HG03439 (cell line): ENCODE measurements at regions not wholly inside any gene's neighbourhood (a gene's known extent, or its start where the extent isn't known, plus 50 kb on each side); places are given as distances from the start of the nearest gene placed in this dataset.
"Not testable (repeated sequence)": the region's sequence is repeated elsewhere in the genome, so short reads cannot be mapped to it uniquely, and the experiment has no call there.

Experiments used
- ATAC-seq: cut with Tn5 transposase; IDR thresholded peaks from one replicate; pipeline ENCODE4 v1.9.1; 2021; ENCODE audit warnings: mild to moderate bottlenecking, moderate library complexity; ENCODE audit not compliant: unreplicated experiment

DNA sequence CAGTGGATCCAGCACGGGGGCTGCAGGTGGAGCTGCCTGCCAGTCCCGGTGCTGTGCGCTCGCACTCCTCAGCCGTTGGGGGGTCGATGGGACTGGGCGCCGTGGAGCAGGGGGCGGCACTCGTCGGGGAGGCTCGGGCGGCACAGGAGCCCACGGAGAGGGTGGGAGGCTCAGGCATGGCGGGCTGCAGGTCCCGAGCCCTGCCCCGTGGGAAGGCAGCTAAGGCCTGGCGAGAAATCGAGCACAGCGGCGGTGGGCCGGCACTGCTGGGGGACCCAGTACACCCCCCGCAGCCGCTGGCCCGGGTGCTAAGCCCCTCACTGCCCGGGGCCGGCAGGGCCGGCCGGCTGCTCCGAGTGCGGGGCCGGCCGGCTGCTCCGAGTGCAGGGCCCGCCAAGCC lies 52.3 kb upstream of the MARK1 start:
- not testable (repeated sequence) for ATAC-seq

DNA sequence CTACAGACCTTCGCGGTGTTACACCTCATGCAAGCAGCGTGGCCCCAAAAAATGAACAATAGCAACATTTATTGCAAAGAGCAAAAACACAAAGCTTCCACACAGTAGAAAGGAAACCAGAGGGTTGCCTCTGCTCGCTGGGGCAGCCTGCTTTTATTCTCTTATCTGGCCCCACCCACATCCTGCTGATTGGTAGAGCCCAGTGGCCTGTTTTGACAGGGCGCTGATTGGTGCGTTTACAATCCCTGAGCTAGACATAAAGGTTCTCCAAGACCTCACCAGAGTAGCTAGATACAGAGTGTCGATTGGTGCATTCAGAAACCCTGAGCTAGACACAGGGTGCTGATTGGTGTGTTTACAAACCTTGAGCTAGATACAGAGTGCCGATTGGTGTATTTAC lies 52.8 kb upstream of the MARK1 start:
- not testable (repeated sequence) for ATAC-seq

DNA sequence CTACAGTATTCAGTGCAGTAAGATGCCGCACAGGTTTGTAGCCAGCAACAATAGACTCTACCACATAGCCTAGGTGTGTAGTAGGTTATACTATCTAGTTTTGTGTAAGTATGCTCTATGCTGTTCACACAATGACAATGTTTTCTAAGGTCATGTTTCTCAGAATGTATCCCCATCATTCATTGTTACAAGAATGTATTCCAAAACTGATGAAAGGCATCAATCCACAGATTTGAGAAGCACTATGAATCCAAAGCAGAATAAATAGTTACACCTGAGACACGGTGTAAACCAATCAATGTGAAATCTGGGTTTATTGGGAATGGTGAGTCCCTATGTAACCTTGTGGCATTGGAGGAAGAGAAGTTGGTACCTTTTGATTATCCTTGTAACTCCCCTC lies 54.5 kb upstream of the MARK1 start:
- ATAC-seq: no peak

DNA sequence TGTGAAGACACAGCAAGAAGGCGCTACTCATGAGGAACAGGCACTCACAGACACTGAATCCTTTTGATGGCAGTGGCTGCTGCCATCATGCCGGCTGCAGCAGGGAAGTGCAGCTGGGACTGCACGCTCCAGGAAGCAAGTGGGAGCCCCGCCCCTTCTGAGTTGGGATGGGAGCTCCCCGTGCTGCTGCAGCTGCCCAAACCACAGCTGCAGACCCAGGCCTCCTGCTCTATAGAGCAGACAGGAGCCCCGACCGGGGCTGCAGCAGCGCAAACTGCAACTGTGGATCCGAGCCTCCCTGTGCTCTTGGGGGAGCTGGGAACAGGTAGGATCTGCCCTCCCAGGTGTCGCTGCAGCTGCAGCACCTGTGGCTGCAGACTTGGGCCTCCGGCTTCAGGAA lies 65.2 kb upstream of the MARK1 start:
- ATAC-seq: no peak

DNA sequence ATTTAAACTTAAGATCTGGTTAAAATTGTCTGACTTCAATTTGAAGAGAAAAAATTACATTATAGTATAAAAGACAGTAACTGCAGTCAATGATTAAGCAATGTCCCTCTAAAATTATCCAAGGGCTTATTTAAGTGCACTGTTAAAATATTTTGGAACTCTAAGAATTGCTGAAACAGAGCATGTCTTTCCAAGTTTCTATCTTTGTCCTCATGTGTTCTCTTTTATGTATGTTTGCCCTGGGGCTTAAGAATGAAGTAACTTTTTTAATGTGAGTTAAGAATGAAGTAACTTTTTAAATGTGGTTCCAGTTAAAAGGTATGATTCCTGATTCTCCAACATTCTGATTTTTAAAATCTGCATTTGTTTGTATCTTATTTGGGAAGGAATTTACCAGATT lies 69.0 kb upstream of the MARK1 start:
- ATAC-seq: no peak

DNA sequence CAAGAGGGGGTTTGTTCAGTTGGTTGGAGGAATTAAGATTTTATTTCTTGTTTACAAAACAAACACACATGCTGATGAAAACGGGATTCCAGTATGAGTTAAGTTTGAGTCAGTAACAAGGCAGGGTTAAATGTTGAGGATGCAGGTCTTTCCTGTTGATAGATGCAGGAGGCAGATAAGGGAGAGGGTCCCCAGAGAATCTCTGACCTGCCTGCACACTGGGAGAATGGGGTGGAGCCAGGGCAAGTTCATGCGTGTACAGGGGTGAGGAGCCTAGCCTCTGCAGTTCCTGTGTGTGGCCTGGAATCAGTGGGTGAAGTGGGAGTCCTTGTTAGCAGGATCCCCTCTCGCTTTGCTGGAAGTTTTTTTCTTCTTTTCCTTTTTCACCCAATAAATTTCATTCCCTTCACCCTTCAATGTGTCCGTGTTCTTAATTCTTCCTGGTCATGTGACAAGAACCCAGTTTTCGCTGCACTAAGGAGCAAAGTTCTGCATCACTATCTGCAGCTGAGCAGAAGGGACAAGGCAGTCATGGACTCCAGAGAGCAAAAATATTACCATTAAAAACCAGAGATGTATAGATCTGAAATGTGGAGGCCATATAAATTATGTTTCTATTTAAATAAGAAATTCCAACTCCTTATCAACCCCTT lies 69.9 kb upstream of the MARK1 start:
- no peak for ATAC-seq

DNA sequence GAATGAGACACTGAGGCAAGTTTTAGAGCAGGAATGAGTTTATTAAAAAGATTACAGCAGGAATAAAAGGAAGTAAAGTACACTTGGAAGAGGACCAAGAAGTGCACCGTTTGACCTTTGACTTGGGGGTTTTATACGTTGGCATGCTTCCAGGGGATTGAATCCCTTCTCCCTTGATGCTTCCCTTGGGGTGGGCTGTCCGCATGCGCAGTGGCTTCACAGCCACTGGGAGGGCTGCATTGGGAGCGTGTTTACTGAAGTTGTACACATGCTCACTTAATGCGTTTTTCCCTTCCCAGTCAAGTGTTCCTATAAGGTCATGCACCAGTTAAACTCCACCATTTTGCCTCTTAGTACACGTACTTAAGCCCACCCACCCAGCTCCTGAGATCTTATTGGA lies 72.4 kb upstream of the MARK1 start:
- ATAC-seq: no peak

DNA sequence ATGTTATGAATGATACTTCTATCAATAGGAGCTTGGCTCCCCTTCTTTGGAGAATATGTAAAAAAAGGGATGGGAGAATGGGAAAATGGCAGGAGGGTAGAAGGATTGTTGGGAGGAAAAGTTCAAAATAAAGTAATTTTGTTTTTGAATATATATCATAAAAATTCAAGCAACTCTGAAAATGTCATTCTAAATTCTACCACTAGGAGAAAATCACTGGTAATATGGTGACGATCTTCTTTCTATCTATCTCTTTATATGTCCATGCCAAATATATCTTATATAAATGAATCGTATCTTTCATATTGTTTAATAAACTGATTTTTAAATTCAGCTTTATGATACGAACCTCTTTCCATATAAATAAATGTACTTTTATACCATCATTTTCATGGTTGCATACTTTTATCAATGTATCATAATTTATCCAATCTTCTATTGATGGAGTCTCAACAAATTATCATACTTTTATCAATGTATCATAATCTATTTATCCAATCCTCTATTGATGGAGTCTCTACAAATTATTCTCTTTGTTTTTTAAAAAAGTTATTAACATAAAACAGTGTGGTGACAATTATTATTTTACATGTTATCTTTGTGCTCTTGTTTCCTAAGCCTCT lies 73.7 kb upstream of the MARK1 start:
- no peak for ATAC-seq

DNA sequence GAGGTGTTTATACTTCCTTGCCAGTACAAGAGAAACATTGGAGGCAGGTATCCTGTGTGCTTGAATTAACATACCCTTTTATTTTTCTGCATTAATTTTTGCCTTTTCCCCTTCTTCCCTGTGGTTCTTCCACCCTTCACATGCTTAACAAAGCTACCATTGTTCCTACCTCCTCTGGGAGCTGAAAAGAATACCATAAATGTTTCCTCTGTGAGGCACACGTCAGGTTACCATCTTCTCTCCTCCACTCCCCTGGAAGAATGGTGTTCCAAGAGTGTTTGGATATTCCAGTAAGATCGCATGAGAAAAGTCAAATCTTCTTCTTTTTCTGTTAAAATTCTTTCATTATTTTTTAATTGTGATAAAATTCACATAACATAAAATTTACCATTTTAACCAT lies 74.6 kb upstream of the MARK1 start:
- no peak for ATAC-seq

DNA sequence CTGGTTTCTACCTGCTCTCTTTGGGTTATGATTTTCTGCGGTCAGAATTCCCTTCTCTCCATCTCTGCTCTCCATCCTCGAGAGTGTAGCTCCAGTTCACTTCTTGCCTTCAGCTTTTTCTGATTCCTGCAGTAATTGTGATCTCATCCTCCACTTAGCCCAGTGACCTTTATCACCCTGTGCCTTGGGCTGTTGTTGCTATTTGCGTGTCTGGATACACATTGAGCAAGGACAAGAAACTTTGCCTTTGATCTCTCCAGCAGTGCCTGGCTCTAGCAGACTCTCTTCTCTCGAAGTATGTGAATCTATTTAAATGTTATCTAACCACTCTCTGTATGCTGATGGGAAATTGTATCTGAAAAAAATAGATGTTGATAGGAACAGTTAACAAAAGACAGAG lies 76.4 kb upstream of the MARK1 start:
- no peak for ATAC-seq

DNA sequence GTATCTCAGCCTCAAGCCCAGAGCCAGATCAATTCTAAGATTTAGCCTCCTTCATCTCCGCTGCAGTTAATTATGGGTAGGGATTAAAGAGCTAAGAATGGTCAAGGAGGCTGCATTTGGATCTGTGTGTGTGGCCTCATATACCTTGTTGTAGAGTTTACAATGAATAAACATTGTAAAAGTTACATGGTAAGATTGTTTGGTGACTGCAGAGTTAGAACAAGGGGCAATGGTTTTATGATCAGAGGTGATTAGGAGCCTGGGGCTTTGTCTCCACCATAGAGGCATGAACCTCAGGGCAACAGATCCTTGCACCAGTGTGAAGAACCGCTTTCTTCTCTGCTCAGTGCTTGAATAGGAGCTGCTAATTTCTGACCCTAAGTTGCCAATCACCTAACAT lies 77.0 kb upstream of the MARK1 start:
- ATAC-seq: no peak

DNA sequence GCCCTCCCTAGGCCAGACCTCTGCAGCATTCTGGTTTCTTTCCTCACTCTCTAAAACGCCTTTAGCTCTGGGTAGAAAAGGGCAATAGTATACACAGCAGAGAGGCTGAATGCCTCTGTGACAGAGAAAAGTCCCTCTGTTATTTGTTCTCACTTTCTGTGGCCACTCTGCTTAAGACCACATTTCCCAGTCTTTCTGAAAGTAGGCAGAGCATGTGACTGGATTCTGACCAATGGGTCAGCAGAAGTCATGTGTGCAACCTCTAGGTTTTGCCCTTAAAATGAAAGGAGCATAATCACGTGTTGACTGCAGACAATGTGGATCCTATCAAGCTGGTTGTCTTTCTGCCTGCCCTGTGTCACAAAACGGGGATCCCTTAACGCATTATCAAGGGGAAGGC lies 79.7 kb upstream of the MARK1 start:
- ATAC-seq: no peak

DNA sequence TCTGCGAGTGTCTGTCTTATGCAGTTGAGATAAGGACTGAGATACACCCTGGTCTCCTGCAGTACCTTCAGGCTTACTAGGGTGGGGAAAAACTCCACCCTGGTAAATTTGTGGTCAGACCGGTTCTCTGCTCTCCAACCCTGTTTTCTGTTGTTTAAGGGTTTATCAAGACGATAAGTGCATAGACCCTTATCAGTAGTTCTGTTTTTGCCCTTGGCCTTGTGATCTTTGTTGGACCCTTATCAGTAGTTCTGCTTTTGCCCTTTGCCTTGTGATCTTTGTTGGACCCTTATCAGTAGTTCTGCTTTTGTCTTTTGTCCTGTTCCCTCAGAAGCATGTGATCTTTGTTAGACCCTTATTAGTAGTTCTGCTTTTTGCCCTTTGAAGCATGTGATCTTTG lies 83.3 kb upstream of the MARK1 start:
- ATAC-seq: not testable (repeated sequence)

DNA sequence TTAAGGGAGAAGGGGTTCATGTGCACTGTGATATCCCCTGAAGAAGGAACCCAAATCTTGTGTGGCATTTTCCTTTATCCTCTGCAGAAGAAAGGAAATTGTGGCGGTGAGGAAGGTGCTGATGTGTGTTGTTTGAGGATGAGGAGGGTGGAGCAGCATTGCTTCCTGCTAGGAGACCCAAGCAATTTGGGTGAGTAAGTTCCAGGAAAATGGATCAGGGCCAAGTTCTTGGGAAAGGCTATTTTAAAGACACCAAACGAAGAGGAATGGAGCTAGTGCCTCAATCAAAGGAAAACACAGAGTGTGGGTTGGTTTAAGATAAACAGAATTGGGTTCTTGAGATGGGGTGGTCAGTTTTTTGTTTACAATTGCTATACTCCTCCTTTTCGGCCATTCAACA lies 86.7 kb upstream of the MARK1 start:
- no peak for ATAC-seq

DNA sequence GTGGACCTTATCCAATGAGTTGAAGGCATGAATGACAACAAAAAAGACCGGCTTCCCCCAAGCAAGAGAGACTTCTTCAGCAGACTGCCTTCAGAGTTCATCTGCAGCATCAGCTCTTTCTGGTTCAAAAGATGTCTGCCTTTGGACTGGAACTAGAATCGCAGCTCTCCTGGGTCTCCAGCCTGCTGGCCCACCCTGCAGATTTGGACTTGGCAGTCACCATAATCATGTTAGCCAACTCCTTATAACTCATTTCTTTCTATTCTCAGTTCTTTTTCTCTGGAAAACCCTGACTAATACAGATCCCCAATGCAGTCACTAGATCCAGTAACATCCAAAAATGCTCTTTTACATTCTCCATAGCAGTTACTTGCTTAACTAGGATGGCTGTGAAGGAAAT lies 89.2 kb upstream of the MARK1 start:
- ATAC-seq: no peak

DNA sequence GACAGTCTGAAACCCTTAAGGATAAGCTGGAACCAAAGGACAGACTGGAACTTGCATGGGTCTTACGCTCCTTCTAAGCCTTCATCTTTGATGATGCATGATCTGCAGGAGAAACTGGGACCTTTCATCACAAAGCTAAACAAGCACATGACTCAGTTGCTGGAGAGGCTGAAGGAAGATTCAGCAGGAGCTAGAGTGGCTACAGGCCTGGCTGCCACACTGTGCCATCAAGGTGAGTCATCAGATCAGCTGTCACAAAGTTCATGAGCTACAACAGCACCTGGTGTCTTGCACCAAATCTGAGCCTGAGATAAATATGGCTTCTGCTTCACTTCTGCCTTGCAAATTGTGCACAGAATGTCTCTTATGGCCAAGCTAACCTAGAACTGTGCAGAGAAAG lies 95.5 kb upstream of the MARK1 start:
- ATAC-seq: no peak

DNA sequence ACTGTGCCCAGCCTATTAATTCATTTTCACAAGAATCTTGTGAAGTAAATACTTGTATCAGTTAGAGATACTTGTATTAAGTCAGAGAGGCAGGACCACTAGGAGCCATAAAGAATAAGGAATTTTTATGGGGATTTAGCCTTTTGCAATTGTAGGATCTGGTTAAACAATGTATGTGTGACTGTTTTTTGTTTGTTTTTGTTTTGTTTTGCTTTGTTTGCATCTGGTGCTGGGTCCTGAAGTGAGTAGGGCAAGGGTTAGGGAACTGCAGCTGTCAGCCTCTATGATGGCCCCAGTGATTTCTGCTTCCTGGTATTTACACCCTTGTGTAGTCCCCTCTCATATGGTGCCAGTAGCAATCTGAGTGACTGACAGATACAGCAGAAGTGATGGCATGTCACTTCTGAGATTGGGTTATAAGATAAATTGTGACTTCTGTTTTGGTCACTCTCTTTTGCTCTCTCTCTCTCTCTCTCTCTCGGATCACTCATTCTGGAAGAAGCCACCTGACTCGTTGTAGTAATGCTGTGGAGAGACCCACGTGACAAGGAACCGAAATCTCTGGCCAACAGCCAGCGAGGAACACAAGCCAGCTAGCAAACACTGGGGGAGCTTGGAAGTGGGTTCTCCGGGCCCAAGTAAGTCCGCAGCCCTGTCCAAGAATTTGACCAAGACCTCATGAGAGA lies 96.2 kb upstream of the MARK1 start:
- no peak for ATAC-seq

DNA sequence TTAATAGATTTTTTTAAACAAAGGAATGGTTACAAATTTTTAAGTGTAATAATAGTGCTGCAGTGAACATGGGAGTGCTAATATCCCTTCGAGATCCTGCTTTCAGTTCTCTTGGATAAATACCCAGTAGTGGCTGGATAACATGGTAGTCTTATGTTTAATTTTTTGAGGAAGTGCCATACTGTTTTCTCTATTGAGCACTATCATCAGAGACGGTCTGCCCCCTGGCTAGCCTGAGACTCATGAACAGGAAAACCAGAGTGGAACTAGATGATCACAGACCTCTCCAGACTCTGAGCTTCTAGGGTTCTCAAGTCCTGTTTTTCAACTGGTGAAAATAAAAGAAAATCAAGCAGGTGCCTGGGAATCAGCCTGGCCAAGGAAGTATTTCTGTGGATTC lies 97.3 kb upstream of the MARK1 start:
- ATAC-seq: no peak

DNA sequence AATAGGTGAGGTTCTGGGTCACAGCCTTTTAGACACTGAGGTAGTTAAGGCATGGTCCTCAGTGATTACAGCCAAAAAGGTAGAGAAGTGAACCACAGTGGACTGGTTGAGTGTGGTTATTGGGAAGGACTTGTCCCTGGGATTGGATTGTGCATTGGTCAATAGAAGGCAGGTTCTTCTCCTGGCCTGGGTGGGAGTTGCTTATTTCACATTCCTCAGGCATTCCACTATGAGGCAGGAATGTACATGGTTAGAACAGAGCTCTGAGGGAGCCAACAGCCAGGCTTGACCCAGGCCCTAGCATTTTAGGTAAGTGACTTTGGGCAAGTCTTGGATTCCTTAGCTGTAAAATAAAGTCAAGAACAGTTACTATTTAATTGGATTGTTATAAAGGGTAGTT lies 97.9 kb upstream of the MARK1 start:
- ATAC-seq: no peak

DNA sequence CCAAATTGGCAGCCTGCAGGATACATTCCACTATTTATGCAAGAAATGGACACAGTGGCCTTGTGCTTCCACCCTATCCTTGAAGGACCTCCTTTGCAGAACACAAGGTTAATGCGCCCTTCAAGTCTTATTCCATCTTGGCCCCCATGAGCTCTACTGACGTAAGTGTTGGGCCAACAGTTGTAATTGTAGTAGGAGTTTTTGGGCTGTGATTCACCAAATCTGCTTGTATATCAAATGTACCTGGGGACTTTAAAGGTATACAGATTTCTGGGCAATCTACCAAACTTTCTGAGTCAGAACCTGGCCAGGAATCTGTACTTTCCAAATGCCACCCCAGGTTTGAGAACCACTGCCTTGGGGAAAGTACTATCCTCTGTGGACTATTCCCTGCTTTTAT lies 100.9 kb upstream of the MARK1 start:
- no peak for ATAC-seq

DNA sequence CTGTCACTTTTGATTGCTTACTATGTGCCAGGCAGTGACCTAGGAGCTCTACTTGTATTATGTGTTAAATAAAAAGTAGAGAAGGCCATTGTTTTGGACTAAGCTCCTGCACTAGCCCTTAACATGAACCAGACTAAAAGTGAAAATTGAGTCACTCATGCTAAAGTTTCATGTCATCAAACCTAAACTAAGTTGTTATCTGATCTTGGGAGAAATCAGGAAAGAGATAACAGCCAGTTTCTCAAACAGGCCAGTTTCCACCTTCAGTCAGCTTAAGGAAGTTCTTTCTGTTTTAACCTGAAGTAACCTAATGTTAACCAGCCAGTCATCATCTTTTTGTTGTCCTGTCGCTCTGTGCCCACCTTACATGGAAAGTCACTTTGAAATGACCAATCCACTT lies 102.1 kb upstream of the MARK1 start:
- no peak for ATAC-seq

DNA sequence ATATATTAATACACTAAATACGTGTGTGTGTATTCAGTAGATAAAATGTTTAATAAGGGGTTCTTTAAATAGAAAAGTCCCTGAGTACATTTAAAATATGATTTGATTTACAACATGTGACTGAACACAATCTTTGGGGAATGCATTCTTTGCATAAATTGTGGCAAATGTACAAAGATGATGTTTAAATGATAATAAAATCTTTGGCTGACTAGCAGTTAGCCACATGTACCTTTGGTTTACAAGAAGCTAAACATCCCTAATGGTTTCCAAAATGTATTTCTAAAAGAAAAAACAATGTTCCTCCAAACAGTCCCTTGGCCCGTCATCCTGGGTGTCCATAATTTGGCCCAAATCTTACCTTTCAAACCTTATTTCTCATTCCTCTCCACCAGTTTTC lies 106.4 kb upstream of the MARK1 start:
- no peak for ATAC-seq

DNA sequence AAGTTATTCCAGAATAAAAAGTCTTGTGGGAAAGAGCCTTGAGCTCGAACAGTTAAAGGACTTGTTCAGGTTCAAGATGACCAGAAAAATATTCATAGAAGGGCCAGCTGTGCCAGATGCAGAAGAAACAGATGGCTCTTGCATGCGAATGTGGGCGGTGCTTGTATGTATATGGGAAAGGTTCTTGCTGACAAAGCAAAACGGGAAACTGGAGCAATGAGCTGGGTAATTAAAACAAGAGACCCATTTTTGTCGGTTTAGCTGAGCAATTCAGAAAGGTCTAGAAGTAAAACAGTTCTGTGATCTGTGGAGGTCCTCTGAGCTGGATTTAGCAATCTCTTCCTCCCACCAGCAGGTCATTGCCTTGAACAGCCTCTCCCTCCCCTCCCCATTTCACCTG lies 107.2 kb upstream of the MARK1 start:
- ATAC-seq: no peak
